Esophagus (tissue), 2 donors: ENCODE measurements at regions not wholly inside any gene's neighbourhood (a gene's known extent, or its start where the extent isn't known, plus 50 kb on each side); places are given as distances from the start of the nearest gene placed in this dataset.
A peak's percentile ranks its signal among the peaks of the same experiment; 100 is the strongest.

Source experiments
- H3K27ac ChIP-seq, 2 donors: one replicate each; pipeline ENCODE4 v1.5.1; 2013; ENCODE audit warnings: low read depth in 2 of 2, mild to moderate bottlenecking in 2 of 2, inconsistent platforms in 1 of 2, low read length in 1 of 2, moderate library complexity in 1 of 2
- H3K27me3 ChIP-seq, 2 donors: one replicate each; pipeline ENCODE4 v1.6.1; 2013; ENCODE audit warnings: low read length in 2 of 2, control low read depth in 1 of 2, mild to moderate bottlenecking in 1 of 2; ENCODE audit not compliant: insufficient read depth in 2 of 2, control insufficient read depth in 1 of 2
- H3K36me3 ChIP-seq, 2 donors: one replicate each; pipeline ENCODE4 v1.6.1; 2013; ENCODE audit warnings: low read length in 1 of 2; ENCODE audit not compliant: control insufficient read depth in 2 of 2, insufficient read depth in 2 of 2
- H3K4me1 ChIP-seq, 2 donors: one replicate each; pipeline ENCODE4 v1.6.1; 2013; ENCODE audit warnings: low read length in 1 of 2; ENCODE audit not compliant: control insufficient read depth in 2 of 2, insufficient read depth in 2 of 2
- H3K4me3 ChIP-seq, 2 donors: one replicate each; pipeline ENCODE4 v1.5.1; 2013; ENCODE audit warnings: low read length in 2 of 2, mild to moderate bottlenecking in 2 of 2, low read depth in 1 of 2, moderate library complexity in 1 of 2
- H3K9me3 ChIP-seq, 2 donors: one replicate each; pipeline ENCODE4 v1.6.1; 2013; ENCODE audit warnings: mild to moderate bottlenecking in 2 of 2, low read depth in 1 of 2, low read length in 1 of 2, moderate library complexity in 1 of 2; ENCODE audit not compliant: control insufficient read depth in 2 of 2, insufficient read depth in 1 of 2
- WGBS, 2 donors: extraction: QIAGEN DNeasy Blood & Tissue Kit; methylation state at CpG; one replicate each; pipeline ENCODE4 v1.1.7; 2013; 5-methylcytosine and 5-hydroxymethylcytosine counted together
- donor health status: healthy with polysubstance abuse.
- donor health status: Bipolar disorder and iron deficiency.

DNA sequence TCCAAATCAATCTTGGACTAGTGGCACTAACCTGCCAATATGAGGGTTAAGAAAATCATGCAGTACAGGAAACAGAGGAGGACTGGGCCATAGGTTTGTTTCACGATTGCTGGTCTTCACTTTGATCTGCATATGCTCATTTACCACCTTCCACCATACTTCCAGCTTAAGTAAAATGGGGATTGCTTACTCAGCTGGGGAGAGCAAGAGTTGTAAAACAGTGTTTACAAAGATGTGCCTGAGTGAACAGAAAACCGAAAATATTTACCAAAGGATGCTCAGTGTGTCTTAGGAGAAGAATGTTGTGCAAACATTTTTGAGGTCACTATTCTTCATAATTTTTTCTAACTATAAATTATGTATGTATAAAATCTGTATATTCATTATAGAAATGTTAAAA lies 65.1 kb upstream of the DNAH5 start:
- Histone ChIP-seq H3K4me3 (no peak overlapping the region), H3K27ac (no peak overlapping the region), H3K9me3 (no peaks in the 10 kb centered on the region), H3K4me1 (no peaks in the 10 kb centered on the region), H3K36me3 (no peaks in the 10 kb centered on the region), H3K27me3 (no peaks in the 10 kb centered on the region)
- WGBS, 2 donors: 66 to 67% methylated on average over 2 of the region's 2 CpGs

DNA sequence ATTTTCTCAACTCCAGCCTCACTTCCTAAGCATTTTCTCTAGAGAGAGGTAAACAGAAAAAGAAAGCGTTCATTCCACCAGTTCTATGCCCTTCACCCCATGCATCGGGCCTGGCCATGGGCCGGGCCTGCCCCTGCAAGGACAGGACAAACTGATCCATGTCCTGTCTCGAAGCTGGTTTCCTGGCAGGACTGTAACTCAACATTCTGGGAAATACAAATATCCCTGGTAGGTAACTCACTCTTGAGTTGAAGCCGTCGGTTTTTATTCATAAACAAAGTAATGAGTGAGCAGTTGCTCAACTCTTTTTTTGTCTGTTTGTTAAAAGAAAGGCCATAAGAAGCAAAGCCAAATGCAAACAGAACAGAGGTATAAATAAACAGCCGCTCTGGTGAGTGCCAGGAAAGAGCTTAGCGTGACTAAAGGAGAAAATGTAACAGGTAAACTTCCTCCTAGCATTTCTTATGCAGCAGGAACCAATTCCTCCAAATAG lies 64.4 kb upstream of the DNAH5 start:
- peak overlapping the region in 1 of 2 donors; percentile 65 for H3K27ac ChIP-seq
- 30 to 38% methylated on average over 8 of the region's 8 CpGs for WGBS, 2 donors
- H3K4me1 ChIP-seq: no peaks in the 10 kb centered on the region
- no peak overlapping the region for H3K4me3 ChIP-seq
- H3K27me3 ChIP-seq: no peaks in the 10 kb centered on the region
- H3K9me3 ChIP-seq: no peaks in the 10 kb centered on the region
- no peaks in the 10 kb centered on the region for H3K36me3 ChIP-seq

DNA sequence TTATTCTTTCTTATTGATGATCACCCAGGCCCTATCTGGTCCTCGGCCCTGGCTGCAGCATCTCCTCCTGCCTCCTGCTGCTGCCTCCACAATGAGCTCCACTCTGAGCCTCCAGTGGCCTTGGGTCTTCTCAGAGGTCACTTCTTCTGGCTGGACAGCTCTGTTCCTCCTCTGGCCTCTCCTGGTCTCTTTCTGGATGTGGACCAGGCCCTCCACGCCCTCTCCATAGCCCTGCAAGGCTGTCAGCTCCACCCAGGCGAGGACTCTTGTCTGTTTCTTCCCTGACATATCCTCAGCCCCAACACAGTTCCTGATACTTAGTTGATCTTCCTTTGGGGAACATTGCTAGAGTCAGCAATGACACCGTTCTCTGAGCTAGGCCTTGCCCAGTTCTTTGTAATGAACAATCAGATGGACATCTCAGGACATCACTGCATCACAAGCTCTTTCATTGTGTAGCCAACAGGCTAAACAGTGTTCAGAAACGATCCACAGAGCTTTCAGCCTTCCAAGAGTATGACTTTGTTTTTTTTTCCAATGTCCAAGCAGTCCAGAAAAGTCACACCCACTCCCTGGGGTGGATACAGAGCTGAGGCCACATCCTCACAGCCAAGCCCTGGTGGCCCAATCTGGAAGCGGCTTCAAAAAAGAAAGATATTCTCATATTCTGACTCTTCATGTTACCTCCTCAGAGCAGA lies 62.5 kb upstream of the DNAH5 start:
- peaks cover 4% of the 10 kb centered on the region in 2 donors for H3K9me3 ChIP-seq
- no peaks in the 10 kb centered on the region for H3K4me1 ChIP-seq
- 78% methylated on average over 6 of the region's 6 CpGs for WGBS, 2 donors
- no peak overlapping the region for H3K27ac ChIP-seq
- H3K4me3 ChIP-seq: no peak overlapping the region
- no peaks in the 10 kb centered on the region for H3K27me3 ChIP-seq
- no peaks in the 10 kb centered on the region for H3K36me3 ChIP-seq

DNA sequence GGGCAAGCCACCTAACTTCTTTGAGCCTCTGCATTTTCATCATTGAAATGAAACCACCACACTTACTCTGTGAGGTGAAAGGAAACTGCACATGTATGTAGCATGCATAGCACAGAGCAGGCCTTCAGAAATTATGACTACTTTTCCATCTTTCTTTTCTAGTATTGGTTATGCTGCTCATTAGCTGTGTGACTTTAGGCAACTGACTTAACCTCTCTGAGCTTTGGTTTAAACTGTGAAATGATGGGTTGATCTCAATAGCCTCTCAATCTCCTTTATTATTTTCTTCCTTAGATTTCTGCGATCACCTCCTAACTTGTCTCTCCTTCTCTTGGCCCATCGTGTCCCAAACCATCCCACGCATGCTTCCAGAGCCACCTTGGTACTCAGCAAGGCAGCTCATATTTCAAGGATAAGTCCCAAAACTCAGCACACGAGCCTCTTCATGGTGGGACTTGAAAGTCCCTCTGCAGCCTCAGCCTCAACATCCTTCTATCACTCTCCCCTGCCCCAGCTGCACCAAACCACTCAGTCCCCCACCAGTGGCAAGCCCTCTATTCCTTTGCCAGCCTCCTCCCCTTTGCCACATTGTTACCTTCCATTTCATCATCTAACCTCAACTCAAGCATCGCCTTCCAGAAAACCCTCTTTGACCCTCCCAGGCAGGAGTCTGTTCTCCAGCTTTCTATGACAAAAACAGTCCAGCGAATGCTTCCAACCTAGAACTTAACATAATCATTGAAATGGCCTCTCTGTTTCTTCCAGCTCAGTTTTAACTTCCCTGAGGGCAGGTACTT lies 60.3 kb upstream of the DNAH5 start:
- Histone ChIP-seq H3K27ac (no peak overlapping the region), H3K36me3 (no peaks in the 10 kb centered on the region), H3K27me3 (no peaks in the 10 kb centered on the region), H3K4me1 (no peaks in the 10 kb centered on the region), H3K9me3 (peaks cover 4% of the 10 kb centered on the region in 2 donors), H3K4me3 (no peak overlapping the region)
- WGBS, 2 donors: 81 to 88% methylated on average over 6 of the region's 6 CpGs

DNA sequence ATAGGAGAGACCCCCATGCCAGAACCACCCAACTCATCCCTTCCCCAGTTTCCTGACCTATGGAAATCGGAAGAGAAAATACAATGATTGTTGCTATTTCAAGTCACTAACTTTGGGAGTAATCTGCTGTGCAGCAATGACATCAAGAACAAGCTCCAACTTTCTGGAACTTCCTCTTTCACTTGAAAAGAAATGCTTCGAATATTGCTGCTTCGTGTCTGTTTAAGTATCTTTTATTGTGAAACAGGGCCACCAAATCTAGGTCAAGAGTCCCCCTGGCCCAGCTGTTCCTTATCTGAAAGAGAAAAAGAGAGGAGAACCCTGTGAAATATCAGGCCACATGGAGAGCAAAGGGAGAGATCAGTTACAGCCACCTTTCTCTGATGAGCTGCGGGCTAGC lies 59.4 kb upstream of the DNAH5 start:
- Histone ChIP-seq H3K36me3 (no peaks in the 10 kb centered on the region), H3K4me1 (no peaks in the 10 kb centered on the region)

DNA sequence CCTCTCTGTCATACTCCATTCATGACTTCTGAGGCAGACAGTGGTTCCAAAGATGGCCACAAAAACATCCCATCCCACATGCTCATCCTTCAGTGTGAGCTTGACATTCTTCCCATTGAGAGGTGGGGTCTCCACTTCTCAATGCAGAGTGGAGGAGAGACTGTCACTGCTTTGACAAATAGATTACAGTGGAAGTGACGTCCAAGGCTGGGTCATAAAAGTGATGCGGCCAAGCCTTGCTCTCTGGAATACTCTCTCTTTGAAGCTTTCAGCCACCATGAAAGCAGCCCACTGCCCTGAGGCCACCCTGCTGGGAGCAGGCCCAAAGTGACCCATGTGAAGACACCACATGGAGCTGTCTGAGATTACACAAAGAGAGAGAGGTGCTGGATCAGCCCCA lies 59.0 kb upstream of the DNAH5 start:
- Histone ChIP-seq H3K4me1 (no peaks in the 10 kb centered on the region), H3K27me3 (no peaks in the 10 kb centered on the region), H3K4me3 (no peak overlapping the region), H3K9me3 (peaks cover 4% of the 10 kb centered on the region in 2 donors), H3K36me3 (no peaks in the 10 kb centered on the region), H3K27ac (no peak overlapping the region)
- 91 to 92% methylated on average over 2 of the region's 2 CpGs for WGBS, 2 donors

More for the DNA sequence above, 59.4 kb upstream of the DNAH5 start:
- H3K27ac ChIP-seq: no peak overlapping the region
- 76 to 82% methylated on average over 4 of the region's 4 CpGs for WGBS, 2 donors
- H3K4me3 ChIP-seq: no peak overlapping the region
- H3K9me3 ChIP-seq: peaks cover 4% of the 10 kb centered on the region in 2 donors
- no peaks in the 10 kb centered on the region for H3K27me3 ChIP-seq

DNA sequence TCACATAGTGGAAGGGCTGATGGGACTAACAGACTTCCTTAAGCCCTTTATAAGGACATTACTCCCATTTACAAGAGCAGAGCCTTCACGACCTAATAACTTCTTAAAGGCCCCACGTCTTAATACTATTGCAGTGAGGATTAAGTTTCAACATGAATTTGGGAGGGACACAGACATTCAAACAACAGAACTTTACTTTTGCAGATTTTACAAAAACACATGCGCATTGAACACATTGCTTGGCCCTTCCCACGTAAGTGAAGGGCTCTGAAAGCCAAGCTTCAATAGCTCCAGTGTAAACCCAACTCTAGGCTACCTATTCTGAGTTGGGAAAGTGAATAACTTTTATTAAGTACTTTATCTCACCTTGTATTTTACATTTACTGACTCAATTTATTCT lies 53.8 kb upstream of the DNAH5 start:
- peaks cover 0 to 2% of the 10 kb centered on the region in 2 donors for H3K27me3 ChIP-seq
- no peaks in the 10 kb centered on the region for H3K9me3 ChIP-seq
- H3K4me3 ChIP-seq: no peak overlapping the region
- 47 to 49% methylated on average over 4 of the region's 4 CpGs for WGBS, 2 donors
- no peaks in the 10 kb centered on the region for H3K36me3 ChIP-seq
- no peak overlapping the region for H3K27ac ChIP-seq
- H3K4me1 ChIP-seq: no peaks in the 10 kb centered on the region

DNA sequence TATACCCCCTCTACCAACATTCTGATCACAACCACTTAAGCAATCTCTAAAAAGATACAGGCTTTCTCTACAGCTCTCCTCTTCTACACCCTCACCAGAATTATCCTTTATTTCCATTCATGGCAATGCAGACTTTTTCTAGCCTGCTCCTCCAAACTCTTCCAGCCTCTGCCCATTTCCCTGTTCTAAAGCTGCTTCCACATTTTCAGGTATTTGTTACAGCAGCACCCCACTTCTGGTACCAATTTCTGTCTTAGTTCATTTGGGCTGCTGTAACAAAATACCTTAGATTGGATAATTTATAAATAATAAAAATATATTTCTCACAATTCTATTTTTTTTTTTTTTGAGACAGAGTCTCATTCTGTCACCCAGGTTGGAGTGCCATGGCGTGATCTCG lies 53.0 kb upstream of the DNAH5 start:
- Histone ChIP-seq H3K4me3 (no peak overlapping the region), H3K27me3 (peaks cover 0 to 2% of the 10 kb centered on the region in 2 donors), H3K9me3 (no peaks in the 10 kb centered on the region), H3K36me3 (no peaks in the 10 kb centered on the region), H3K27ac (no peak overlapping the region), H3K4me1 (no peaks in the 10 kb centered on the region)
- WGBS, 2 donors: 93 to 97% methylated on average over 2 of the region's 2 CpGs

DNA sequence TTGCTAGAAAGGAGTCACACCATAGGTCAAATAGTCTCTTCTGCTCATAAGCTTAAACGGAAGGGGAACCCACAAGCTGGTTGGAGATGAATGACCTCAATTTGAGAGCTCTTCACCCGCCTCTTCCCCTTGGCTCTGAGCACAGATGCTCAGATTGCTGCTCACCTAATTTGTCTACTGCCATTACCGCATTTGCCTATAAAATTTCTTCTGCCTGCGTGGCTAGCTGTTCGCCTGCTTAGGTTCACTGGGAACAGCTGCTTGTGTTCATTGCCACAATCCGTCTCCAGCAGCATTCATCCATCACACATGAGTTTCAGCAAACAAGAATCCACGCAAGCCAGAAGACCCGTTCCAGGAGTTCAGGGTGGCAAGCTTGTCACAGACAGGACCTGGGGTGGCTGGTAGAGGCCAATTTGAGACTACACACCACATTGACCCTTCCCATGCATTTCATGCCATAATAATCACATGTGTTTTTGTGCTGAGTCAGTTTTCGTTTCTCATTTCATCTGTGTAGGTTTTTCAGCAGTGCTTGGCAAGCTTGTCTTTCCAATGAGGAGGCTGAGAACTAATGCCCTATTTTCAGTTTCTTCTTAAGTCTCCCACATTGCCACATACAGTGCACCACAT lies 50.2 kb upstream of the DNAH5 start:
- 59% methylated on average over 9 of the region's 9 CpGs for WGBS, 2 donors
- H3K27me3 ChIP-seq: peaks cover 0 to 2% of the 10 kb centered on the region in 2 donors
- H3K9me3 ChIP-seq: no peaks in the 10 kb centered on the region
- no peak overlapping the region for H3K27ac ChIP-seq
- H3K4me1 ChIP-seq: no peaks in the 10 kb centered on the region
- no peak overlapping the region for H3K4me3 ChIP-seq
- H3K36me3 ChIP-seq: no peaks in the 10 kb centered on the region
